ENCODE measurements at regions not wholly inside any gene's neighbourhood (a gene's known extent, or its start where the extent isn't known, plus 50 kb on each side); places are given as distances from the start of the nearest gene placed in this dataset.
A peak's percentile ranks its signal among the peaks of the same experiment; 100 is the strongest.

DNA sequence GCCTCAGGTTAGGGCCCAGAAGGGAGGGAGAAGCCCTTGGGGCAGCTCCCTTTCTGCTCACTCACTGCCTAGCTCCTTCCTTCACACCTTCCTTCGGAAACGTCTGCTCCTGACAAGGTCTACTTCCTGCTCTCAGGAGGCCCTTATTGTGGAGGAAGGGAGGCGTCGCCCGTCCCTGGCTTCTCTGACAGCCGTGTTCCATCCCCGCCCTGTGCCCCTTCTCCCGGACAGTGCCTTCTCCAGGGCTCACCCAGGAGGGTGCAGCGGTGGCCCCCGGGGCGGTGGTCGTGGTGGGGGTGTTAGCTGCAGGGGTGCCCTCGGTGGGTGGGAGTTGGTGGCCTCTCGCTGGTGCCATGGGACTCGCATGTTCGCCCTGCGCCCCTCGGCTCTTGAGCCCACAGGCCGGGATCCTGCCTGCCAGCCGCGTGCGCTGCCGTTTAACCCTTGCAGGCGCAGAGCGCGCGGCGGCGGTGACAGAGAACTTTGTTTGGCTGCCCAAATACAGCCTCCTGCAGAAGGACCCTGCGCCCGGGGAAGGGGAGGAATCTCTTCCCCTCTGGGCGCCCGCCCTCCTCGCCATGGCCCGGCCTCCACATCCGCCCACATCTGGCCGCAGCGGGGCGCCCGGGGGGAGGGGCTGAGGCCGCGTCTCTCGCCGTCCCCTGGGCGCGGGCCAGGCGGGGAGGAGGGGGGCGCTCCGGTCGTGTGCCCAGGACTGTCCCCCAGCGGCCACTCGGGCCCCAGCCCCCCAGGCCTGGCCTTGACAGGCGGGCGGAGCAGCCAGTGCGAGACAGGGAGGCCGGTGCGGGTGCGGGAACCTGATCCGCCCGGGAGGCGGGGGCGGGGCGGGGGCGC, 231.9 kb downstream of the SEC14L1 start (continued):
- TF ChIP-seq, protein P1, sequence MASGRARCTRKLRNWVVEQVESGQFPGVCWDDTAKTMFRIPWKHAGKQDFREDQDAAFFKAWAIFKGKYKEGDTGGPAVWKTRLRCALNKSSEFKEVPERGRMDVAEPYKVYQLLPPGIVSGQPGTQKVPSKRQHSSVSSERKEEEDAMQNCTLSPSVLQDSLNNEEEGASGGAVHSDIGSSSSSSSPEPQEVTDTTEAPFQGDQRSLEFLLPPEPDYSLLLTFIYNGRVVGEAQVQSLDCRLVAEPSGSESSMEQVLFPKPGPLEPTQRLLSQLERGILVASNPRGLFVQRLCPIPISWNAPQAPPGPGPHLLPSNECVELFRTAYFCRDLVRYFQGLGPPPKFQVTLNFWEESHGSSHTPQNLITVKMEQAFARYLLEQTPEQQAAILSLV (CRISPR knock-in tag; IDR thresholded peaks at IDR 0.05; ENCODE audit: borderline replicate concordance) = no peak; the same call in 1 of the 2 replicates
- TF ChIP-seq HDAC6 (IDR thresholded peaks at IDR 0.05; ENCODE audit: low read depth, low read length) = no peak
- peak; percentile 66 for TF ChIP-seq KAT8 (CRISPR knock-in tag; IDR thresholded peaks at IDR 0.05)
- peak; percentile 88; the same call in 1 of the 2 replicates for TF ChIP-seq ZNF557 (CRISPR knock-in tag; IDR thresholded peaks at IDR 0.05)
- TF ChIP-seq, protein P2, sequence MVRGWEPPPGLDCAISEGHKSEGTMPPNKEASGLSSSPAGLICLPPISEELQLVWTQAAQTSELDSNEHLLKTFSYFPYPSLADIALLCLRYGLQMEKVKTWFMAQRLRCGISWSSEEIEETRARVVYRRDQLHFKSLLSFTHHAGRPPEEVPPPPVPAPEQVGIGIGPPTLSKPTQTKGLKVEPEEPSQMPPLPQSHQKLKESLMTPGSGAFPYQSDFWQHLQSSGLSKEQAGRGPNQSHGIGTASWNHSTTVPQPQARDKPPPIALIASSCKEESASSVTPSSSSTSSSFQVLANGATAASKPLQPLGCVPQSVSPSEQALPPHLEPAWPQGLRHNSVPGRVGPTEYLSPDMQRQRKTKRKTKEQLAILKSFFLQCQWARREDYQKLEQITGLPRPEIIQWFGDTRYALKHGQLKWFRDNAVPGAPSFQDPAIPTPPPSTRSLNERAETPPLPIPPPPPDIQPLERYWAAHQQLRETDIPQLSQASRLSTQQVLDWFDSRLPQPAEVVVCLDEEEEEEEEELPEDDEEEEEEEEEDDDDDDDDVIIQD (CRISPR knock-in tag; IDR thresholded peaks at IDR 0.05; ENCODE audit: low read depth) = peak; percentile 46; the same call in 1 of the 2 replicates
- TF ChIP-seq, protein P3, sequence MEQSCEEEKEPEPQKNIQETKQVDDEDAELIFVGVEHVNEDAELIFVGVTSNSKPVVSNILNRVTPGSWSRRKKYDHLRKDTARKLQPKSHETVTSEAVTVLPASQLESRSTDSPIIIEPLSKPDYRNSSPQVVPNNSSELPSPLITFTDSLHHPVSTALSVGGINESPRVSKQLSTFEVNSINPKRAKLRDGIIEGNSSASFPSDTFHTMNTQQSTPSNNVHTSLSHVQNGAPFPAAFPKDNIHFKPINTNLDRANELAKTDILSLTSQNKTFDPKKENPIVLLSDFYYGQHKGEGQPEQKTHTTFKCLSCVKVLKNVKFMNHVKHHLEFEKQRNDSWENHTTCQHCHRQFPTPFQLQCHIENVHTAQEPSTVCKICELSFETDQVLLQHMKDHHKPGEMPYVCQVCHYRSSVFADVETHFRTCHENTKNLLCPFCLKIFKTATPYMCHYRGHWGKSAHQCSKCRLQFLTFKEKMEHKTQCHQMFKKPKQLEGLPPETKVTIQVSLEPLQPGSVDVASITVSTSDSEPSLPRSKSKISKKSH (CRISPR knock-in tag; IDR thresholded peaks at IDR 0.05; ENCODE audit: borderline replicate concordance) = peak; percentile 70
- TF ChIP-seq HNF4G (IDR thresholded peaks at IDR 0.05; ENCODE audit: borderline replicate concordance, low read depth, low read length) = peak; percentile 48
- peak; percentile 40; the same call in 1 of the 2 replicates for TF ChIP-seq HNF4G (CRISPR knock-in tag; IDR thresholded peaks at IDR 0.05; ENCODE audit: borderline replicate concordance, low read depth)
- no peak for TF ChIP-seq ZNF10 (CRISPR knock-in tag; IDR thresholded peaks at IDR 0.05; ENCODE audit: borderline replicate concordance, low read depth)
- TF ChIP-seq, protein P4, sequence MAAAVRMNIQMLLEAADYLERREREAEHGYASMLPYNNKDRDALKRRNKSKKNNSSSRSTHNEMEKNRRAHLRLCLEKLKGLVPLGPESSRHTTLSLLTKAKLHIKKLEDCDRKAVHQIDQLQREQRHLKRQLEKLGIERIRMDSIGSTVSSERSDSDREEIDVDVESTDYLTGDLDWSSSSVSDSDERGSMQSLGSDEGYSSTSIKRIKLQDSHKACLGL (CRISPR knock-in tag; IDR thresholded peaks at IDR 0.05) = peak; percentile 93
- TF ChIP-seq ZNF207 (IDR thresholded peaks at IDR 0.05; ENCODE audit: borderline replicate concordance) = no peak
- TF ChIP-seq, protein P5, sequence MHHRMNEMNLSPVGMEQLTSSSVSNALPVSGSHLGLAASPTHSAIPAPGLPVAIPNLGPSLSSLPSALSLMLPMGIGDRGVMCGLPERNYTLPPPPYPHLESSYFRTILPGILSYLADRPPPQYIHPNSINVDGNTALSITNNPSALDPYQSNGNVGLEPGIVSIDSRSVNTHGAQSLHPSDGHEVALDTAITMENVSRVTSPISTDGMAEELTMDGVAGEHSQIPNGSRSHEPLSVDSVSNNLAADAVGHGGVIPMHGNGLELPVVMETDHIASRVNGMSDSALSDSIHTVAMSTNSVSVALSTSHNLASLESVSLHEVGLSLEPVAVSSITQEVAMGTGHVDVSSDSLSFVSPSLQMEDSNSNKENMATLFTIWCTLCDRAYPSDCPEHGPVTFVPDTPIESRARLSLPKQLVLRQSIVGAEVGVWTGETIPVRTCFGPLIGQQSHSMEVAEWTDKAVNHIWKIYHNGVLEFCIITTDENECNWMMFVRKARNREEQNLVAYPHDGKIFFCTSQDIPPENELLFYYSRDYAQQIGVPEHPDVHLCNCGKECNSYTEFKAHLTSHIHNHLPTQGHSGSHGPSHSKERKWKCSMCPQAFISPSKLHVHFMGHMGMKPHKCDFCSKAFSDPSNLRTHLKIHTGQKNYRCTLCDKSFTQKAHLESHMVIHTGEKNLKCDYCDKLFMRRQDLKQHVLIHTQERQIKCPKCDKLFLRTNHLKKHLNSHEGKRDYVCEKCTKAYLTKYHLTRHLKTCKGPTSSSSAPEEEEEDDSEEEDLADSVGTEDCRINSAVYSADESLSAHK (CRISPR knock-in tag; IDR thresholded peaks at IDR 0.05; ENCODE audit: borderline replicate concordance) = no peak
- TF ChIP-seq FOXK1 (CRISPR knock-in tag; IDR thresholded peaks at IDR 0.05; ENCODE audit: borderline replicate concordance, low read depth) = no peak; the same call in 1 of the 2 replicates
- TF ChIP-seq SRF (IDR thresholded peaks at IDR 0.05; ENCODE audit: low read depth, low read length) = 0 out of 2 replicates have a peak, but pooled peaks have one; percentile 28
- no peak for TF ChIP-seq FOXA1 (IDR thresholded peaks at IDR 0.05)
- TF ChIP-seq FOXA1 (CRISPR knock-in tag; IDR thresholded peaks at IDR 0.05) = peak; percentile 7; the same call in 1 of the 2 replicates
- no peak for TF ChIP-seq GATA4 (IDR thresholded peaks at IDR 0.05; ENCODE audit: borderline replicate concordance, low read depth)
- TF ChIP-seq PLRG1 (conservative IDR thresholded peaks at IDR 0.05) = no peak
- TF ChIP-seq ZFP36L1 (CRISPR knock-in tag; IDR thresholded peaks at IDR 0.05) = no peak
- no peak for TF ChIP-seq ZNF460 (CRISPR knock-in tag; IDR thresholded peaks at IDR 0.05; ENCODE audit: borderline replicate concordance)
- peak; percentile 84; the same call in 1 of the 2 replicates for TF ChIP-seq ZNF337 (CRISPR knock-in tag; IDR thresholded peaks at IDR 0.05; ENCODE audit: borderline replicate concordance, low read depth)
- no peak for TF ChIP-seq ZNF7 (CRISPR knock-in tag; IDR thresholded peaks at IDR 0.05)
- no peak for TF ChIP-seq NFE2L2 (IDR thresholded peaks at IDR 0.05; ENCODE audit: low read length)
- TF ChIP-seq HHEX (CRISPR knock-in tag; IDR thresholded peaks at IDR 0.05) = no peak

Measured in HepG2 (cell line).